KMS-11 (cell line): ENCODE measurements at regions not wholly inside any gene's neighbourhood (a gene's known extent, or its start where the extent isn't known, plus 50 kb on each side); places are given as distances from the start of the nearest gene placed in this dataset.
"Not testable (repeated sequence)": the region's sequence is repeated elsewhere in the genome, so short reads cannot be mapped to it uniquely, and the experiment has no call there.

Experiments
- H2AFZ ChIP-seq: fragments of 200-600 bp; sonication (generic); 2 replicates; pipeline ENCODE4 v1.6.1; 2016; ENCODE audit warnings: antibody characterized with exemption, mixed run types, low read depth
- H3K27ac ChIP-seq: fragments of 200-600 bp; sonication (generic); 2 replicates; pipeline ENCODE4 v1.6.1; 2016; ENCODE audit warnings: mild to moderate bottlenecking, mixed run types
- H3K27me3 ChIP-seq: fragments of 200-600 bp; sonication (generic); 2 replicates; pipeline ENCODE4 v1.6.1; 2017; ENCODE audit warnings: mild to moderate bottlenecking, low read depth, mixed run types, moderate library complexity; ENCODE audit not compliant: insufficient read depth
- H3K36me3 ChIP-seq: fragments of 200-600 bp; sonication (generic); 2 replicates; pipeline ENCODE4 v1.6.1; 2017; ENCODE audit warnings: mild to moderate bottlenecking, mixed run types; ENCODE audit not compliant: insufficient read depth
- H3K4me1 ChIP-seq: fragments of 200-600 bp; sonication (generic); 2 replicates; pipeline ENCODE4 v1.6.1; 2016; ENCODE audit warnings: mild to moderate bottlenecking, low read depth, mixed run types; ENCODE audit not compliant: poor library complexity, severe bottlenecking
- H3K4me2 ChIP-seq: fragments of 200-600 bp; sonication (generic); 2 replicates; pipeline ENCODE4 v1.7.0; 2016; ENCODE audit warnings: mild to moderate bottlenecking, mixed run types
- H3K4me3 ChIP-seq: fragments of 200-600 bp; sonication (generic); IDR thresholded peaks from 2 replicates; pipeline ENCODE4 v1.6.1; 2017; ENCODE audit warnings: low read depth, low read length, mixed read lengths; ENCODE audit not compliant: insufficient read depth
- H3K79me2 ChIP-seq: fragments of 200-600 bp; sonication (generic); 2 replicates; pipeline ENCODE4 v1.6.1; 2016; ENCODE audit warnings: low read depth, mixed run types; ENCODE audit not compliant: insufficient read depth
- H3K9ac ChIP-seq: fragments of 200-600 bp; sonication (generic); 2 replicates; pipeline ENCODE4 v1.6.1; 2016; ENCODE audit warnings: mild to moderate bottlenecking, mixed run types
- H4K20me1 ChIP-seq: fragments of 200-600 bp; sonication (generic); 2 replicates; pipeline ENCODE4 v1.6.1; 2016; ENCODE audit warnings: mild to moderate bottlenecking, mixed run types; ENCODE audit not compliant: insufficient read depth
- TF ChIP-seq, protein P1 (sequence below): fragments of 200-600 bp; sonication (generic); conservative IDR thresholded peaks from 2 replicates; pipeline ENCODE4 v1.6.1; 2017; ENCODE audit warnings: low read depth, mild to moderate bottlenecking, antibody characterized with exemption, low read length, moderate library complexity, mixed read lengths

DNA sequence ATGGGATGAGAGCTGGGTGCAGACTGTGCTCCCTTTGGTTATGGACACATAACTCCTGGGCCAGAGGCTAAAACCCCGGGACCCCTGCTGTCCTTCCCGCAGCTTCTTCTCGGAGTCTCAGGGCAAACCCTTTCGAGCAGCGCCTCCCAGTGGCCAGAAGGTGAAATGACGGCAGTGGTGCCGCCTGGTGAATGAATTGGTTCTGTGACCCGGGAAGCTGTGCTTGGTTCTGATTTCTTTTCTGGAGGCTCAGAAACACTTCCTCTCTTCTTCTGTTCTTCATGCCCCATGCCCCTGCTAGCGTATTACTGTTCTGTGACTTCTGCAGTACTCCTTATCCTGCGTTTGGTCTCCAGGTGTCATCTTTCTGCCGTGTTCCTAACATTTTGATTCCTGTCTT, 104.7 kb upstream of the CCZ1B start:
- not testable (repeated sequence) for H3K4me3 ChIP-seq, H3K9ac ChIP-seq, H3K27me3 ChIP-seq, H2AFZ ChIP-seq, H3K4me2 ChIP-seq, H3K36me3 ChIP-seq, H3K27ac ChIP-seq, H4K20me1 ChIP-seq, H3K79me2 ChIP-seq, H3K4me1 ChIP-seq
- TF ChIP-seq, protein P1, sequence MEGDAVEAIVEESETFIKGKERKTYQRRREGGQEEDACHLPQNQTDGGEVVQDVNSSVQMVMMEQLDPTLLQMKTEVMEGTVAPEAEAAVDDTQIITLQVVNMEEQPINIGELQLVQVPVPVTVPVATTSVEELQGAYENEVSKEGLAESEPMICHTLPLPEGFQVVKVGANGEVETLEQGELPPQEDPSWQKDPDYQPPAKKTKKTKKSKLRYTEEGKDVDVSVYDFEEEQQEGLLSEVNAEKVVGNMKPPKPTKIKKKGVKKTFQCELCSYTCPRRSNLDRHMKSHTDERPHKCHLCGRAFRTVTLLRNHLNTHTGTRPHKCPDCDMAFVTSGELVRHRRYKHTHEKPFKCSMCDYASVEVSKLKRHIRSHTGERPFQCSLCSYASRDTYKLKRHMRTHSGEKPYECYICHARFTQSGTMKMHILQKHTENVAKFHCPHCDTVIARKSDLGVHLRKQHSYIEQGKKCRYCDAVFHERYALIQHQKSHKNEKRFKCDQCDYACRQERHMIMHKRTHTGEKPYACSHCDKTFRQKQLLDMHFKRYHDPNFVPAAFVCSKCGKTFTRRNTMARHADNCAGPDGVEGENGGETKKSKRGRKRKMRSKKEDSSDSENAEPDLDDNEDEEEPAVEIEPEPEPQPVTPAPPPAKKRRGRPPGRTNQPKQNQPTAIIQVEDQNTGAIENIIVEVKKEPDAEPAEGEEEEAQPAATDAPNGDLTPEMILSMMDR: 0 out of 2 replicates have a peak, but pooled peaks have one; percentile 36

DNA sequence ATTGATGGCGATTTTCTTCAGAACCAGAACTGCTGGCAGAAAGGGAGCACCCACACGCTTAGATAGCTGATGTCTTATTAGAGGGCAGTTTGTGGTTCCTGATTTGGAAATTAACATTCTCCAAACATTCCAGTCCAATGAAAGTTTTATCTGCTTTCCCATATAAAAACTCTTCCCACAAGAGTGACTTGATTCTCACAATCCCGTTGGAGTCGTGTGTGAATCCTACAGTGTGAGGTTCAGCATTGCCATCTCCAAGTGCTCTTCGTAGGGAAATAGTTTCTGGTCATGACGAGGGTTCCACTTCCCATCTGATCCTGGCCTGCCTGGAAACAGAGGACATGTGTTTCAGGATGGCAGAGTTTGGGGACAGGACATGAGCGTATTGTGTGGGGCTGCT, 105.4 kb upstream of the CCZ1B start:
- not testable (repeated sequence) for H3K4me2 ChIP-seq, H3K79me2 ChIP-seq, H3K27me3 ChIP-seq, H3K9ac ChIP-seq, H4K20me1 ChIP-seq, H3K27ac ChIP-seq, H3K36me3 ChIP-seq, H3K4me1 ChIP-seq, H2AFZ ChIP-seq, H3K4me3 ChIP-seq

DNA sequence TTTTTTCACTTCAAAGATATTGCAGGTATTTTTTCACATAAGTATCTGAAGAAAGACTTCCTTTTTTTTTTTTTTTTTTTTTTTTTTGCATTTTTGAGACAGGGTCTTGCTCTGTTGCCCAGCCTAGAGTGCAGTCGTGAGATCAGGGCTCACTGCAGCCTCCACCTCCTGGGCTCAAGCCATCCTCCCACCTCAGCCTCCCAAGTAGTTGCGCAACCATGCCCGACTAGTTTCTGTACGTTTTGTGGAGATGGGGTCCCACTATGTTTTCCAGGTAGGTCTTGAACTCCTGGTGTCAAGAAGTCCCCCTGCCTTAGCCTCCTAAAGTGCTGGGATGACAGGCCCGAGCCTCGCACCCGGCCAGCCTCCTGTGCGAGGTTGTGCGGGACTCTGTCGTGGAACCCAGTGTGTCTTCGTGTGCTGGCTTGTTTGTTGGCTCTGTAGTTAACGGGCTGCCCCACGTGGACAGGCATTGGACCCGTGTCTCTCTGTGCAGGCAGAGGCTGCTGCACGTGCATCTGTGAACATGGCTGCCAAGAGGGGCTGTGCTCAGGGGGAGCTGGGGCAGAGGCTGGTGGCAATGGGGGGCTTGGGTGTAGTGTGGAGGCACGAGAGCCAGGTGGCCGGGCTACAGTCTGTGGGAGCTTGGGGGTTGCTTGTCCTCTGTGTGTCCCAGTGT, 108.0 kb upstream of the CCZ1B start:
- H3K4me2 ChIP-seq, H3K36me3 ChIP-seq, H3K79me2 ChIP-seq: not testable (repeated sequence)

DNA sequence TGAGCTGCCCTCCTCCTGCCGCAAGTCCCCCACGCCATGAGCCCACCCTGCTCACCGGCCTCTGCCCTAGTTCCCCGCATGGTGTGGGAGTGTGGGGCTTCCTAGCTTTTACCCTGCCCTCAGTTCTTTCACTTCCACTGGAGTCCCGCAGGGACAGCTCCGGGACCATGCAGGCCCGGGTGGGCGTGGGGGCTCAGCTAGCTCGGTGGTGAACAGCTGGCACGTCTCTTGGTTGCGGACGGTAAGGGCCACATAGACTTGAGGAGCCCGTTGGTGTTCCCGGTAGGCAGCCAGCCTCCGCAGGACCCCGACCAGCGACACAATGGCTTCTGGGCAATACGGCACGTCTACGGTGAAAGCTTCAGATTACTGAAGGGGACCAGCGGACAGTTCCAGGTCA, 108.9 kb upstream of the CCZ1B start:
- Histone ChIP-seq H3K4me2 (no peak overlapping the region), H3K4me3 (no peak overlapping the region), H3K9ac (no peak overlapping the region), H3K27ac (no peak overlapping the region), H3K79me2 (no peaks in the 10 kb centered on the region), H3K4me1 (no peaks in the 10 kb centered on the region), H3K27me3 (no peaks in the 10 kb centered on the region), H4K20me1 (no peaks in the 10 kb centered on the region), H2AFZ (no peak overlapping the region), H3K36me3 (no peaks in the 10 kb centered on the region)
- TF ChIP-seq, protein P1: no peak

More for the DNA sequence above, 108.0 kb upstream of the CCZ1B start:
- not testable (repeated sequence) for H3K4me3 ChIP-seq, H3K9ac ChIP-seq, H4K20me1 ChIP-seq, H2AFZ ChIP-seq, H3K27ac ChIP-seq, H3K27me3 ChIP-seq, H3K4me1 ChIP-seq

DNA sequence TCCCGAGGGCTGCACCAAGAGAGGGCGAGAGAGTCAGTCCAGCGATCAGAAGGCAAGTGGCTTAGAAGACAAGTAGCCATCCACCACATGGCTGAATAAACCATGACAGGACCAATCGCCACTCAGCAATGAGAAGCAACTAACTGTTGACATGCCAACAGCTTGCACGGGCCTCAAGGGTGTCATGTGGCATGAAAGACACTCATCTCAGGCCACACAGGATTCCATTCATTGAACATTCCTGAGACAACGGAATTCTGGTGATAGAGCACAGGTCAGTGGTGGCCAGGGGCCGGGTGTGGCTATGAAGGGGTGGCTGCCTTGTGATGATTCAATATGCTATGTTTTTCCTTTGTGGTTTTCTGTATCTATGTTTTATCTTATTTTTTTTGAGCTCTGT, 110.6 kb upstream of the CCZ1B start:
- H3K79me2 ChIP-seq, H3K4me2 ChIP-seq, H3K9ac ChIP-seq, H3K36me3 ChIP-seq, H3K27ac ChIP-seq, H3K4me1 ChIP-seq, H3K27me3 ChIP-seq, H2AFZ ChIP-seq, H4K20me1 ChIP-seq, H3K4me3 ChIP-seq: not testable (repeated sequence)

DNA sequence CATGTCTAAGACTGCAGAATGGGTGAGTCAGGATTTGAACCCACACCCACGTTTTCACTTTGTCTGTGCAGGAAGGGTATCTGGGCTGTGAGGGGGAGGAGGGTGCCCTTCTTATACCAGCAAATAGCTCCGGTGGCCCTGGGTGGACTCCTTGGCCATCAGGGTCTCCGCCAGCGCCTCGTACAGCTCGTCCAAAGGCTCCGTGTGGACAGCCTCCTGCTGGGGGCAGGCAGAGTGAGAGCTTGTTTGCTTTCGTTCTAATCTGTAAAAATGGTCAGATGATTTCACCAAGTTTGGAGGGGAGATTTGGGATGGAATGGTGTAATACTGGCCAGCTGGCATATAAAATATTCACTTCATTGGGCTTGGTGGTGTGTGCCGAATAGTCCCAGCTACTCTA, 111.7 kb upstream of the CCZ1B start:
- H4K20me1 ChIP-seq, H2AFZ ChIP-seq, H3K4me1 ChIP-seq, H3K4me2 ChIP-seq, H3K27ac ChIP-seq, H3K27me3 ChIP-seq, H3K79me2 ChIP-seq, H3K4me3 ChIP-seq, H3K36me3 ChIP-seq, H3K9ac ChIP-seq: not testable (repeated sequence)
